Tibial nerve (tissue), 4 donors: ENCODE measurements at regions not wholly inside any gene's neighbourhood (a gene's known extent, or its start where the extent isn't known, plus 50 kb on each side); places are given as distances from the start of the nearest gene placed in this dataset.

Experiments
- EP300 ChIP-seq, 2 donors: sonication (generic); formaldehyde crosslinking; IDR thresholded peaks; one replicate each; pipeline ENCODE4 v1.6.1; 2017; ENCODE audit warnings: antibody characterized with exemption in 2 of 2, mild to moderate bottlenecking in 1 of 2
- POLR2A ChIP-seq, 2 donors: fragments of 450-650 bp; IDR thresholded peaks; one replicate each; pipeline ENCODE4 v1.6.1; 2017; ENCODE audit warnings: antibody characterized with exemption in 2 of 2, mild to moderate bottlenecking in 2 of 2, moderate library complexity in 2 of 2
- TF ChIP-seq, protein P1 (sequence below), 5 experiments: fragments of 200-600 bp in 3 of 5; fragments of 450-650 bp in 2 of 5; sonication (generic) in 3 of 5; IDR thresholded peaks; one replicate each; pipeline ENCODE4 v1.5.1; 2016 to 2019; ENCODE audit warnings: antibody characterized with exemption in 5 of 5, mild to moderate bottlenecking in 3 of 5, moderate library complexity in 2 of 5

DNA sequence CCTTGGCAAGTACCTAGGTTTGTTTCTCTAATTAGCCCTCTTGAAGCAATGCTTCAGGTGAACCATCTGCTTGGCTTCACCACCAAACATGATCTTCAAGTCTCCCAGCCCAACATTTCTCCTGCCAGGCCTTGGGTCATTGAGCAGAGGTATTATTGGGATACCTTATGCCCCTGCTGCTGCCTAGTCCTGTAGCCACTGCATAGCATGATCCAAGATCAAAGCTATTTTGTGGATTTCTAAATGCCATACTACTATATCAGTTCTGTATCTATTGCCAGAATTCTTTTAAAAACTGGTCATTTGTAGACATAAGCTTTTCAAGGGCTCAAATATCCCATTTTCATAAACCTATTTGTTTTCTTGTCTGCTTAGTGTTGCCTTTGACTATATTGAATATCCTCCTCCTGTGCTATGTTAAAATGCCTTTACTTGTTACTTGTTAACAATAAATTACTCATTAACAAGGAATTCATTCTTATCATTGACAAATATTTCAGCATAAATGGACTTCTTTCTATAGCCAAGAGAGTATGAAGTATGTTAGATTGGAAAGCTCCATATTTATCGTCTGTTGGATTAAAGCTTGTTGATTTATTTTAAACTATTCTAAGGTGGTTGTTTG is 204.5 kb upstream of the RBBP8 start:
- TF ChIP-seq, protein P1, sequence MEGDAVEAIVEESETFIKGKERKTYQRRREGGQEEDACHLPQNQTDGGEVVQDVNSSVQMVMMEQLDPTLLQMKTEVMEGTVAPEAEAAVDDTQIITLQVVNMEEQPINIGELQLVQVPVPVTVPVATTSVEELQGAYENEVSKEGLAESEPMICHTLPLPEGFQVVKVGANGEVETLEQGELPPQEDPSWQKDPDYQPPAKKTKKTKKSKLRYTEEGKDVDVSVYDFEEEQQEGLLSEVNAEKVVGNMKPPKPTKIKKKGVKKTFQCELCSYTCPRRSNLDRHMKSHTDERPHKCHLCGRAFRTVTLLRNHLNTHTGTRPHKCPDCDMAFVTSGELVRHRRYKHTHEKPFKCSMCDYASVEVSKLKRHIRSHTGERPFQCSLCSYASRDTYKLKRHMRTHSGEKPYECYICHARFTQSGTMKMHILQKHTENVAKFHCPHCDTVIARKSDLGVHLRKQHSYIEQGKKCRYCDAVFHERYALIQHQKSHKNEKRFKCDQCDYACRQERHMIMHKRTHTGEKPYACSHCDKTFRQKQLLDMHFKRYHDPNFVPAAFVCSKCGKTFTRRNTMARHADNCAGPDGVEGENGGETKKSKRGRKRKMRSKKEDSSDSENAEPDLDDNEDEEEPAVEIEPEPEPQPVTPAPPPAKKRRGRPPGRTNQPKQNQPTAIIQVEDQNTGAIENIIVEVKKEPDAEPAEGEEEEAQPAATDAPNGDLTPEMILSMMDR (IDR thresholded peaks at IDR 0.05) = no peak
- no peak for TF ChIP-seq POLR2A (IDR thresholded peaks at IDR 0.05)
- no peak for TF ChIP-seq EP300 (IDR thresholded peaks at IDR 0.05)
